ENCODE measurements at regions not wholly inside any gene's neighbourhood (a gene's known extent, or its start where the extent isn't known, plus 50 kb on each side); places are given as distances from the start of the nearest gene placed in this dataset.

GRCh38 chr16:79972053-79972704 is 371.6 kb upstream of the MAF start:
- TF ChIP-seq CTCF (IDR thresholded peaks at IDR 0.05) (no peak), POLR2AphosphoS5 (IDR thresholded peaks at IDR 0.05) (no peak)
